ENCODE measurements at regions not wholly inside any gene's neighbourhood (a gene's known extent, or its start where the extent isn't known, plus 50 kb on each side); places are given as distances from the start of the nearest gene placed in this dataset.
A peak's percentile ranks its signal among the peaks of the same experiment; 100 is the strongest.

DNA sequence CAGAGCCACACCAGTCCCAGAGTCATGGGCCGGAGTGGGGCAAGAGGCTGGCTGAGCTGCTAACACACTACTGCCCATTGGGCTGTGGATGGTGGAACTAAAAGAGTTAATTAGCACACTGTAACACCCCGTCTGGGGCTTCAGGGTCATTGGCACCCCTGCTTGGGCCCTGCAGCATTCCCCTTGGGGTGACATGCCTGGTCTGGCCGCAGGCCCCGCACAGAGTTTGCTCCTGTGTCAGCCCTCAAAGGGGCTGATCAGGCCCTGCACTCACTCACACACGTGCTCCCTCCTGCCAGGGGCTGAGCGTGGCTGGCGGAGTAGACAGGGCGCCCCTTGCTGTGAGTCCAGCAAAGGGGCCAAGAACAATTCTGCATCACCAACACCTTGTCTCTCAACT lies 1499.6 kb upstream of the TMEM132C start:
- H3K4me3 ChIP-seq = no peak overlapping the region
- DNase-seq (ENCODE audit: extremely low spot score) = peak; percentile 42
- H3K27ac ChIP-seq (replicated peaks in 1 of 4) = no peak overlapping the region
- H3K27me3 ChIP-seq = no peaks in the 10 kb centered on the region
- peaks cover 0 to 38% (median 22%) of the 10 kb centered on the region in 4 donors for H3K9me3 ChIP-seq
- no peaks in the 10 kb centered on the region for H3K36me3 ChIP-seq
- H3K4me1 ChIP-seq = no peaks in the 10 kb centered on the region
- intact Hi-C loops (cut with DNase I) = no loop called here
- no peak for TF ChIP-seq POLR2AphosphoS5 (IDR thresholded peaks at IDR 0.05)
- WGBS = 100% methylated on average over 4 of the region's 8 CpGs

DNA sequence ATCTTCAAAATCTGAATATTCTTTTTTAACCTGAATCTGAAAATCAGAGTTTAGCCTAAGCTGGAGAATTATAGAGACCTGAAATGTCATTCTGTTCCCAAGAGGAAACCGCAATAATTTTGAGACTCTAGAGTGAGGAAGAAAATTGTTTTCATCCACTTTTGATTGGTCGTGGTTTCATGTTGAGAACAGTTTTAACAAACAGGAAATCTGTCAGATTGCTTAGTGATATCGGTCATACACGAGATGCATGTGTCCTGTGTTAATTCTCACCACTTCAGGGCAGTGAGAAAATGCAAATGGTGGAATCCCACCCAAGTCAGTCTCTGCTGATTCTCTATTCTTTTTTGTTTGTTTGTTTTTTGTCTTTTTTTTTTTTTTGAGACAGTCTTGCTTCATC lies 1498.5 kb upstream of the TMEM132C start:
- Histone ChIP-seq H3K36me3 (no peaks in the 10 kb centered on the region), H3K4me3 (no peak overlapping the region), H3K27ac (replicated peaks in 1 of 4) (no peak overlapping the region), H3K4me1 (no peaks in the 10 kb centered on the region), H3K27me3 (no peaks in the 10 kb centered on the region), H3K9me3 (peaks cover 0 to 28% (median 11%) of the 10 kb centered on the region in 4 donors)
- DNase-seq (ENCODE audit: extremely low spot score) = peak; percentile 5
- WGBS = 65% methylated on average over 4 of the region's 4 CpGs
- intact Hi-C loops (cut with DNase I) = no loop called here
- TF ChIP-seq, protein P1, sequence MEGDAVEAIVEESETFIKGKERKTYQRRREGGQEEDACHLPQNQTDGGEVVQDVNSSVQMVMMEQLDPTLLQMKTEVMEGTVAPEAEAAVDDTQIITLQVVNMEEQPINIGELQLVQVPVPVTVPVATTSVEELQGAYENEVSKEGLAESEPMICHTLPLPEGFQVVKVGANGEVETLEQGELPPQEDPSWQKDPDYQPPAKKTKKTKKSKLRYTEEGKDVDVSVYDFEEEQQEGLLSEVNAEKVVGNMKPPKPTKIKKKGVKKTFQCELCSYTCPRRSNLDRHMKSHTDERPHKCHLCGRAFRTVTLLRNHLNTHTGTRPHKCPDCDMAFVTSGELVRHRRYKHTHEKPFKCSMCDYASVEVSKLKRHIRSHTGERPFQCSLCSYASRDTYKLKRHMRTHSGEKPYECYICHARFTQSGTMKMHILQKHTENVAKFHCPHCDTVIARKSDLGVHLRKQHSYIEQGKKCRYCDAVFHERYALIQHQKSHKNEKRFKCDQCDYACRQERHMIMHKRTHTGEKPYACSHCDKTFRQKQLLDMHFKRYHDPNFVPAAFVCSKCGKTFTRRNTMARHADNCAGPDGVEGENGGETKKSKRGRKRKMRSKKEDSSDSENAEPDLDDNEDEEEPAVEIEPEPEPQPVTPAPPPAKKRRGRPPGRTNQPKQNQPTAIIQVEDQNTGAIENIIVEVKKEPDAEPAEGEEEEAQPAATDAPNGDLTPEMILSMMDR (IDR thresholded peaks at IDR 0.05) = no peak
- no peak for TF ChIP-seq EP300 (IDR thresholded peaks at IDR 0.05)
- no peak for TF ChIP-seq POLR2A (IDR thresholded peaks at IDR 0.05; ENCODE audit: low read depth)
- no peak for TF ChIP-seq POLR2AphosphoS5 (IDR thresholded peaks at IDR 0.05)

DNA sequence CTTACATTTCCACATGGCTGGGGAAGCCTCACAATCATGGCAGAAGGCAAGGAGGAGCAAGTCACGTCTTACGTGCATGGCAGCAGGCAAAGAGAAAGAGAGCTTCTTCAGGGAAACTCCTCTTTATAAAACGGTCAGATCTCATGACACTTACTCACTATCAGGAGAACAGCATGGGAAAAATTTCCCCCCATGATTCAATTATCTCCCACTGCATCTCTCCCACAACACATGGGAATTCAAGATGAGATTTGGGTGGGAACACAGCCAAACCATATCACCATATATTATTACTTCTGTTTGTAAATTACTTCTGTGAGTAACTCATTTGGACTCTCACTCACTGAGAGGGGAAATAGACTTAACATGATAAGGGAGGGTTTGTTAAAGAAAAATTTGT lies 1496.8 kb upstream of the TMEM132C start:
- Histone ChIP-seq H3K9me3 (peaks cover 0 to 11% (median 0%) of the 10 kb centered on the region in 4 donors), H3K27ac (replicated peaks in 1 of 4) (no peak overlapping the region), H3K4me3 (no peak overlapping the region), H3K4me1 (no peaks in the 10 kb centered on the region), H3K36me3 (no peaks in the 10 kb centered on the region), H3K27me3 (no peaks in the 10 kb centered on the region)
- intact Hi-C loops (cut with DNase I) = no loop called here
- 50% methylated on average over 3 of the region's 3 CpGs for WGBS
- DNase-seq (ENCODE audit: extremely low spot score) = peak; percentile 37
- TF ChIP-seq EP300 (IDR thresholded peaks at IDR 0.05) (no peak), POLR2AphosphoS5 (IDR thresholded peaks at IDR 0.05) (no peak), POLR2A (IDR thresholded peaks at IDR 0.05; ENCODE audit: low read depth) (no peak)
- TF ChIP-seq, protein P1 (IDR thresholded peaks at IDR 0.05) = no peak

DNA sequence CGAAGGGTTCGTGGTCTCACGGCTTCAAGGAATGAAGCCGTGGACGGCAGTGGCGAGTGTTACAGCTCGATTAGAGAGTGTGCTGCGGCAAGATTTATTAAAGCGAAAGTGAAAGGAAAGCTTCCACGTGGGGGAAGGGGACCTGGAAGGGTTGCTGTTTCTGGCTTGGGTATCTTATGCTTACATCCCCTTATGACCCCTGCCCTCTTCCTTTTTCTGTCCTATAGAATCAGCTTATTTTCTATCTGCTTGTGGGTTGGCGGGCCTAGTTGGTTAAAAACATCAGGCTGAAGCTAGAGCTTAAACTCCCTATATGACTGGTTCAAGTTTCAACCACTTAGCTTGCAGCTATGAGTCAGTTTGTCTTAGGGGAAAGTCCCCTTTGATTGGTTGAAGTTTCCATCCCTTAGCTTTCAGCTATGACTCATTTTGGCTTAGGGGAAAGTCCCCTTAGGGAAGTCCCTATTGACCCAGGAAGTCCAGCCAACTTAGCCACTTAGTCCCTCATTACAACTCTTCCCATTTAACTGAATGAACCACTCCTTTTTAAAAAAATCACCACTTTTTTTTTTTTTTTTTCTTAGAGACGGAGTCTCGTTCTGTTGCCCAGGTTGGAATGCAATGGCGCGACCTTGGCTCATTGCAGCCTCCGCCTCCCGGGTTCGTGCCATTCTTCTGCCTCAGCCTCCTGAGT lies 1494.7 kb upstream of the TMEM132C start:
- no peaks in the 10 kb centered on the region for H3K4me1 ChIP-seq
- no peaks in the 10 kb centered on the region for H3K36me3 ChIP-seq
- TF ChIP-seq POLR2AphosphoS5 (IDR thresholded peaks at IDR 0.05) (no peak), POLR2A (IDR thresholded peaks at IDR 0.05; ENCODE audit: low read depth) (no peak), EP300 (IDR thresholded peaks at IDR 0.05) (no peak)
- TF ChIP-seq, protein P1 (IDR thresholded peaks at IDR 0.05) = no peak
- H3K9me3 ChIP-seq = peaks cover 0 to under 1% (median 0%) of the 10 kb centered on the region in 4 donors
- H3K27me3 ChIP-seq = no peaks in the 10 kb centered on the region
- H3K27ac ChIP-seq (replicated peaks in 1 of 4) = no peak overlapping the region
- peak; percentile 29 for DNase-seq (ENCODE audit: extremely low spot score)
- no peak overlapping the region for H3K4me3 ChIP-seq
- intact Hi-C loops (cut with DNase I) = no loop called here
- WGBS = 72% methylated on average over 18 of the region's 18 CpGs

DNA sequence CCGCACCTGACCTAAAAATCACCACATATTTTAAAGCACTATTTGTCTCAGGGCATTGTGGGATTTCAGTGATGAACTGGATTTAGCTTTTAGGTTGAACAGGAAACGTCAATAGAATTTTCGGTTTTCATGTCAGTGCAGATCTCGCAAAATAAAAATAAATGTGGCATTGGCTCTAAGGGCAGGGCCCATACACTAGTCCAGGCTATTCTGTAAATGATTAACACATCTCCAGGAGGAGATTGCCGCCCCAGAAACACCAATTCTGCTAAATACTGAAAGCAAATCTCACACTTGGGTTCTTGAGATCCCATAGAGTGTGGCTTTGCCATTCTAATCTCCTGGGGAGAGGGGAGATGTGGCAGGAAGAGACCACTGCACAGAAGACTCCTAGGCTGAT lies 1494.0 kb upstream of the TMEM132C start:
- DNase-seq (ENCODE audit: extremely low spot score) = peak; percentile 37
- intact Hi-C loops (cut with DNase I) = no loop called here
- WGBS = 90% methylated on average over 5 of the region's 5 CpGs
- no peaks in the 10 kb centered on the region for H3K9me3 ChIP-seq
- TF ChIP-seq, protein P1 (IDR thresholded peaks at IDR 0.05) = no peak
- no peak for TF ChIP-seq EP300 (IDR thresholded peaks at IDR 0.05)
- no peak for TF ChIP-seq POLR2A (IDR thresholded peaks at IDR 0.05; ENCODE audit: low read depth)
- TF ChIP-seq POLR2AphosphoS5 (IDR thresholded peaks at IDR 0.05) = no peak
- no peaks in the 10 kb centered on the region for H3K36me3 ChIP-seq
- H3K4me1 ChIP-seq = no peaks in the 10 kb centered on the region
- no peaks in the 10 kb centered on the region for H3K27me3 ChIP-seq
- H3K27ac ChIP-seq (replicated peaks in 1 of 4) = no peak overlapping the region
- H3K4me3 ChIP-seq = no peak overlapping the region
